H1 (cell line): ENCODE measurements at regions not wholly inside any gene's neighbourhood (a gene's known extent, or its start where the extent isn't known, plus 50 kb on each side); places are given as distances from the start of the nearest gene placed in this dataset.

Experiments used
- CBX8 ChIP-seq: fragments of 300-800, 300-1000 bp; sonication (generic); IDR thresholded peaks from 2 replicates; pipeline ENCODE4 v1.7.1; 2016; ENCODE audit warnings: low read depth, low read length, borderline replicate concordance
- CEBPB ChIP-seq: IDR thresholded peaks from 2 replicates; pipeline ENCODE4 v1.6.1; 2012; ENCODE audit warnings: low read depth, low read length
- CHD2 ChIP-seq: IDR thresholded peaks from 2 replicates; pipeline ENCODE4 v1.6.1; 2012; ENCODE audit warnings: low read length, improper control_type of control experiment
- HDAC6 ChIP-seq: IDR thresholded peaks from one replicate; pipeline ENCODE4 v1.7.1; 2012; ENCODE audit warnings: low read depth, mild to moderate bottlenecking, inconsistent platforms, low read length, moderate library complexity
- POLR2A ChIP-seq, 2 experiments: IDR thresholded peaks; 1 replicate in 1 of 2; 2 replicates in 1 of 2; pipeline ENCODE4 v1.6.1; 2011; ENCODE audit warnings: low read depth in 2 of 2, low read length in 2 of 2, mild to moderate bottlenecking in 2 of 2; ENCODE audit errors: control extremely low read depth in 1 of 2
- POU5F1 ChIP-seq: IDR thresholded peaks from 2 replicates; pipeline ENCODE4 v1.6.1; 2011; ENCODE audit warnings: low read depth, mild to moderate bottlenecking, low read length, moderate library complexity
- RFX5 ChIP-seq: IDR thresholded peaks from 2 replicates; pipeline ENCODE4 v1.6.1; 2011; ENCODE audit warnings: low read depth, low read length, improper control_type of control experiment, borderline replicate concordance
- TBP ChIP-seq: IDR thresholded peaks from 2 replicates; pipeline ENCODE4 v1.6.1; 2011; ENCODE audit warnings: low read depth, low read length, improper control_type of control experiment
- TF ChIP-seq, protein P1 (sequence below): fragments of 300-600 bp; sonication (generic); IDR thresholded peaks from 2 replicates; pipeline ENCODE4 v1.7.1; 2012; ENCODE audit warnings: low read length, moderate library complexity, mild to moderate bottlenecking, inconsistent platforms; ENCODE audit not compliant: insufficient replicate concordance
- TF ChIP-seq, protein P2 (sequence below): IDR thresholded peaks from 2 replicates; pipeline ENCODE4 v1.6.1; 2012; ENCODE audit warnings: low read length, inconsistent platforms

- TF ChIP-seq, protein P1, sequence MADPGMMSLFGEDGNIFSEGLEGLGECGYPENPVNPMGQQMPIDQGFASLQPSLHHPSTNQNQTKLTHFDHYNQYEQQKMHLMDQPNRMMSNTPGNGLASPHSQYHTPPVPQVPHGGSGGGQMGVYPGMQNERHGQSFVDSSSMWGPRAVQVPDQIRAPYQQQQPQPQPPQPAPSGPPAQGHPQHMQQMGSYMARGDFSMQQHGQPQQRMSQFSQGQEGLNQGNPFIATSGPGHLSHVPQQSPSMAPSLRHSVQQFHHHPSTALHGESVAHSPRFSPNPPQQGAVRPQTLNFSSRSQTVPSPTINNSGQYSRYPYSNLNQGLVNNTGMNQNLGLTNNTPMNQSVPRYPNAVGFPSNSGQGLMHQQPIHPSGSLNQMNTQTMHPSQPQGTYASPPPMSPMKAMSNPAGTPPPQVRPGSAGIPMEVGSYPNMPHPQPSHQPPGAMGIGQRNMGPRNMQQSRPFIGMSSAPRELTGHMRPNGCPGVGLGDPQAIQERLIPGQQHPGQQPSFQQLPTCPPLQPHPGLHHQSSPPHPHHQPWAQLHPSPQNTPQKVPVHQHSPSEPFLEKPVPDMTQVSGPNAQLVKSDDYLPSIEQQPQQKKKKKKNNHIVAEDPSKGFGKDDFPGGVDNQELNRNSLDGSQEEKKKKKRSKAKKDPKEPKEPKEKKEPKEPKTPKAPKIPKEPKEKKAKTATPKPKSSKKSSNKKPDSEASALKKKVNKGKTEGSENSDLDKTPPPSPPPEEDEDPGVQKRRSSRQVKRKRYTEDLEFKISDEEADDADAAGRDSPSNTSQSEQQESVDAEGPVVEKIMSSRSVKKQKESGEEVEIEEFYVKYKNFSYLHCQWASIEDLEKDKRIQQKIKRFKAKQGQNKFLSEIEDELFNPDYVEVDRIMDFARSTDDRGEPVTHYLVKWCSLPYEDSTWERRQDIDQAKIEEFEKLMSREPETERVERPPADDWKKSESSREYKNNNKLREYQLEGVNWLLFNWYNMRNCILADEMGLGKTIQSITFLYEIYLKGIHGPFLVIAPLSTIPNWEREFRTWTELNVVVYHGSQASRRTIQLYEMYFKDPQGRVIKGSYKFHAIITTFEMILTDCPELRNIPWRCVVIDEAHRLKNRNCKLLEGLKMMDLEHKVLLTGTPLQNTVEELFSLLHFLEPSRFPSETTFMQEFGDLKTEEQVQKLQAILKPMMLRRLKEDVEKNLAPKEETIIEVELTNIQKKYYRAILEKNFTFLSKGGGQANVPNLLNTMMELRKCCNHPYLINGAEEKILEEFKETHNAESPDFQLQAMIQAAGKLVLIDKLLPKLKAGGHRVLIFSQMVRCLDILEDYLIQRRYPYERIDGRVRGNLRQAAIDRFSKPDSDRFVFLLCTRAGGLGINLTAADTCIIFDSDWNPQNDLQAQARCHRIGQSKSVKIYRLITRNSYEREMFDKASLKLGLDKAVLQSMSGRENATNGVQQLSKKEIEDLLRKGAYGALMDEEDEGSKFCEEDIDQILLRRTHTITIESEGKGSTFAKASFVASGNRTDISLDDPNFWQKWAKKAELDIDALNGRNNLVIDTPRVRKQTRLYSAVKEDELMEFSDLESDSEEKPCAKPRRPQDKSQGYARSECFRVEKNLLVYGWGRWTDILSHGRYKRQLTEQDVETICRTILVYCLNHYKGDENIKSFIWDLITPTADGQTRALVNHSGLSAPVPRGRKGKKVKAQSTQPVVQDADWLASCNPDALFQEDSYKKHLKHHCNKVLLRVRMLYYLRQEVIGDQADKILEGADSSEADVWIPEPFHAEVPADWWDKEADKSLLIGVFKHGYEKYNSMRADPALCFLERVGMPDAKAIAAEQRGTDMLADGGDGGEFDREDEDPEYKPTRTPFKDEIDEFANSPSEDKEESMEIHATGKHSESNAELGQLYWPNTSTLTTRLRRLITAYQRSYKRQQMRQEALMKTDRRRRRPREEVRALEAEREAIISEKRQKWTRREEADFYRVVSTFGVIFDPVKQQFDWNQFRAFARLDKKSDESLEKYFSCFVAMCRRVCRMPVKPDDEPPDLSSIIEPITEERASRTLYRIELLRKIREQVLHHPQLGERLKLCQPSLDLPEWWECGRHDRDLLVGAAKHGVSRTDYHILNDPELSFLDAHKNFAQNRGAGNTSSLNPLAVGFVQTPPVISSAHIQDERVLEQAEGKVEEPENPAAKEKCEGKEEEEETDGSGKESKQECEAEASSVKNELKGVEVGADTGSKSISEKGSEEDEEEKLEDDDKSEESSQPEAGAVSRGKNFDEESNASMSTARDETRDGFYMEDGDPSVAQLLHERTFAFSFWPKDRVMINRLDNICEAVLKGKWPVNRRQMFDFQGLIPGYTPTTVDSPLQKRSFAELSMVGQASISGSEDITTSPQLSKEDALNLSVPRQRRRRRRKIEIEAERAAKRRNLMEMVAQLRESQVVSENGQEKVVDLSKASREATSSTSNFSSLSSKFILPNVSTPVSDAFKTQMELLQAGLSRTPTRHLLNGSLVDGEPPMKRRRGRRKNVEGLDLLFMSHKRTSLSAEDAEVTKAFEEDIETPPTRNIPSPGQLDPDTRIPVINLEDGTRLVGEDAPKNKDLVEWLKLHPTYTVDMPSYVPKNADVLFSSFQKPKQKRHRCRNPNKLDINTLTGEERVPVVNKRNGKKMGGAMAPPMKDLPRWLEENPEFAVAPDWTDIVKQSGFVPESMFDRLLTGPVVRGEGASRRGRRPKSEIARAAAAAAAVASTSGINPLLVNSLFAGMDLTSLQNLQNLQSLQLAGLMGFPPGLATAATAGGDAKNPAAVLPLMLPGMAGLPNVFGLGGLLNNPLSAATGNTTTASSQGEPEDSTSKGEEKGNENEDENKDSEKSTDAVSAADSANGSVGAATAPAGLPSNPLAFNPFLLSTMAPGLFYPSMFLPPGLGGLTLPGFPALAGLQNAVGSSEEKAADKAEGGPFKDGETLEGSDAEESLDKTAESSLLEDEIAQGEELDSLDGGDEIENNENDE: no peak
- no peak for TF ChIP-seq CHD2
- TF ChIP-seq, protein P2, sequence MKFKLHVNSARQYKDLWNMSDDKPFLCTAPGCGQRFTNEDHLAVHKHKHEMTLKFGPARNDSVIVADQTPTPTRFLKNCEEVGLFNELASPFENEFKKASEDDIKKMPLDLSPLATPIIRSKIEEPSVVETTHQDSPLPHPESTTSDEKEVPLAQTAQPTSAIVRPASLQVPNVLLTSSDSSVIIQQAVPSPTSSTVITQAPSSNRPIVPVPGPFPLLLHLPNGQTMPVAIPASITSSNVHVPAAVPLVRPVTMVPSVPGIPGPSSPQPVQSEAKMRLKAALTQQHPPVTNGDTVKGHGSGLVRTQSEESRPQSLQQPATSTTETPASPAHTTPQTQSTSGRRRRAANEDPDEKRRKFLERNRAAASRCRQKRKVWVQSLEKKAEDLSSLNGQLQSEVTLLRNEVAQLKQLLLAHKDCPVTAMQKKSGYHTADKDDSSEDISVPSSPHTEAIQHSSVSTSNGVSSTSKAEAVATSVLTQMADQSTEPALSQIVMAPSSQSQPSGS: no peak
- no peak for TF ChIP-seq POU5F1
- no peak for TF ChIP-seq POLR2A (IDR thresholded peaks at IDR 0.05; ENCODE audit: control extremely low read depth in 1 of 2, low read depth in 2 of 2, low read length in 2 of 2)
- no peak for TF ChIP-seq RFX5
- TF ChIP-seq CBX8: no peak
- no peak for TF ChIP-seq CEBPB
- TF ChIP-seq HDAC6: no peak
- no peak for TF ChIP-seq TBP
Observed at GRCh38 chr13:74048756-74049155, 85.4 kb downstream of the KLF12 start (continued).
